ENCODE measurements at regions not wholly inside any gene's neighbourhood (a gene's known extent, or its start where the extent isn't known, plus 50 kb on each side); places are given as distances from the start of the nearest gene placed in this dataset.

DNA sequence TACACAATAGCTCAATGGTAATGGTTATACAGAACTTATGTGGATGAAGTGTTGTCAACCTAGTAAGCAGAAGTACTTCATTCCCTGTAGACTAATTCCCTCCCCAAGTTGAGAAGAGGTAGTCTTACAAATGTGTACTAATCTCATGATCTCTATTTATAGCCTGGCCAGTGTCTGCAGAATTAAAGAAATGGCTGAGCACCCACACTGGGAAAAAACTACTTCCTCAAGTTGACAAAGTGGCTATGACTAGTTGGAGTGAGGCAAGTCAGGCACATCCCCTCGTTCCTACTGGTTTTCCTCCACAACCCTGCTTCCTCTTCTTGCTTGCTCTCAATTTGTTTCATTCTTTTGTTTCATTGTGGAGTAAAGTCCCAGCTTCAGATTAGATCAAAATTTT, 566.7 kb upstream of the ZNF717 start:
- TF ChIP-seq, protein P1, sequence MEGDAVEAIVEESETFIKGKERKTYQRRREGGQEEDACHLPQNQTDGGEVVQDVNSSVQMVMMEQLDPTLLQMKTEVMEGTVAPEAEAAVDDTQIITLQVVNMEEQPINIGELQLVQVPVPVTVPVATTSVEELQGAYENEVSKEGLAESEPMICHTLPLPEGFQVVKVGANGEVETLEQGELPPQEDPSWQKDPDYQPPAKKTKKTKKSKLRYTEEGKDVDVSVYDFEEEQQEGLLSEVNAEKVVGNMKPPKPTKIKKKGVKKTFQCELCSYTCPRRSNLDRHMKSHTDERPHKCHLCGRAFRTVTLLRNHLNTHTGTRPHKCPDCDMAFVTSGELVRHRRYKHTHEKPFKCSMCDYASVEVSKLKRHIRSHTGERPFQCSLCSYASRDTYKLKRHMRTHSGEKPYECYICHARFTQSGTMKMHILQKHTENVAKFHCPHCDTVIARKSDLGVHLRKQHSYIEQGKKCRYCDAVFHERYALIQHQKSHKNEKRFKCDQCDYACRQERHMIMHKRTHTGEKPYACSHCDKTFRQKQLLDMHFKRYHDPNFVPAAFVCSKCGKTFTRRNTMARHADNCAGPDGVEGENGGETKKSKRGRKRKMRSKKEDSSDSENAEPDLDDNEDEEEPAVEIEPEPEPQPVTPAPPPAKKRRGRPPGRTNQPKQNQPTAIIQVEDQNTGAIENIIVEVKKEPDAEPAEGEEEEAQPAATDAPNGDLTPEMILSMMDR (IDR thresholded peaks at IDR 0.05; ENCODE audit: extremely low read depth, missing control alignments): no peak
- no peak for DNase-seq (ENCODE audit: low spot score)

DNA sequence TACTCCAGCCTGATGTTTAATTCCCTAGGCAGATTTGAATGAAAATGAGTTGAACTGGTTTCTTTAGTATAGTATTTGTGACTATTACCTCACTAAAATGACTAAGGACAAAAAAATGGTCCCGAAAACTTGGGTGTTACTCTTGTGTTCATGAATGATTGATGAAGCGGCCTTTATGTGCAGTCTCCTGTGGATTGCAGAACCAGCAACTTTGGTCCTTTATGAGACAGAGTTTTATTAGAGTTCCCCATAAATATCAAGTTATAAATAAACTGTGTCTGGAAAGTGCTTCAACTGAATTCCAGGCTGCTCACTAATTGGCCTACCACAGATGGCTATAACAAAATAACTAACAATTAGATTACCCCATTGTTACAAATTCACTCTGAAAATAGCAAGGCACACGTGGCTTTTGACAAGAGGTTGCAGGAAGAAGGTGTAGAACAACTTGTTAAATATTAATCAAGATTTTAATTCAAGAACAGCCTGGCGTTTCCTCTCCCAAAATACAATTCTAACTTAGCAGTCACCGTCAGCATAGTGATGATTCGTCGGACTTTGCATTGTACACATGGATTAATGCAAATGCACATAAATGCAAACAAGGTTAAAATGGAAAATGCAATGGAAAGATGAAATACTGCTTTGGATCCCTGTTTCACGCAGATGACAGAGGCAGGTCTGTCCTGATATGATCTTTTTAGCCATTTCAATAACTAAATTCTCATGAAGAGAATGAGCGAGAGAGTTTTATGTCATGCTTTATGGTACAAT, 567.3 kb upstream of the ZNF717 start:
- no peak for DNase-seq (ENCODE audit: low spot score)
- TF ChIP-seq, protein P1 (IDR thresholded peaks at IDR 0.05; ENCODE audit: extremely low read depth, missing control alignments): no peak

DNA sequence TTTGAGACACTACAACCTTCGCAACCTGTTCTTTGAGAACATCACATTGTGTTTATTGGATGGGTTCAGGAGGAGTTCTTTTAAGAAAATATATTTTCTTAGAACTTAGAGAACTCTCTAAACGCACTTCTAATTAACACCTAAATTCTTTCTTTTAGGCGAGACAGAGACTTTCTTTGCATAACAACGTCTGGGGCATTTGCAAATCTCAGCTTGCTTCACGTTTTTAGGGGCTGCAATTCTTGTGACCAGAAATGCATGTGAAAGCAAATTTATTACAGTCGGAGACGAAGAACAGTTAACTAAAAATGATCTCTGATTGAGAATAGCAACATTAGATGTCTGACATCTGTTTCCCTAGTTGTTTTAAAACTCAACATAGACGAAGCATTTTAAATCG, 568.3 kb upstream of the ZNF717 start:
- TF ChIP-seq, protein P1 (IDR thresholded peaks at IDR 0.05; ENCODE audit: extremely low read depth, missing control alignments): no peak
- no peak for DNase-seq (ENCODE audit: low spot score)

DNA sequence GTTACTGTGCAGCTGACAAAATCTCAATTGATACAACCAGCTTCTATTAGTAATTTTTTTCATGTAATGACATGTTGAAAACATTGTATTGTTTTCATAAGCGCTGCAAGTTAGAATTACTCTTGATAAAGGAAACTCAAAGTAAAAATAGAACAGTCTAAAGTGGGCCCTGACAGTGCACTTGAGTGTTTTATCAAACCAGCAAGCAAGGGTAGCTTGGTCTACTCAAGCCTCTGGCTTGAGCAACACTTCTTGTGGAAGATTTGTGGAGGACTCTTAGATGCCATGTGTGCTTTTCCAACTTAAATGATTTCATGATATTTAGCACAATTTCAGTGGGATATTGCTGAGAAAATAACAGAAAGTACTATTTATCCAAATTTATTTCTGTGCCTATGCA, 575.7 kb upstream of the ZNF717 start:
- TF ChIP-seq, protein P1 (IDR thresholded peaks at IDR 0.05; ENCODE audit: extremely low read depth, missing control alignments): no peak
- no peak for DNase-seq (ENCODE audit: low spot score)

DNA sequence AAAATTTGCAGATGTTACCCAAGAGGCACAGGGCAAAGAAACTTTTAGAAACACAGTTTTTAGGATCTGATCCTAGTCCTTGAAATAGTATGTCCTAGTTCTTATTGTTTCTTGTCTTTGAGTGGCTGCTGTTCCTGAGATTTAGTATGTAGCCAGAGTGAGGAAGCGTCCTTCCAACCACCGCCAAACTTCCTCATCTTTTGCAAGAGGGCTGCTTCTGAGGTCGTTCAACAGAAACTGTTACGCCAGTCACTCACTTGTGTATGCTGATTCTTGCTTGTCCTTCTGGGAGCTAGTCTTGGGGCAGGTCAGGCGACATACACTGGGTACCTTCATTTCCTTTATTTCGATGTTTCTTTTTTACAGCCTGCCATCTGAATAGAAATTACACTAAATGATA, 577.3 kb upstream of the ZNF717 start:
- TF ChIP-seq, protein P1 (IDR thresholded peaks at IDR 0.05; ENCODE audit: extremely low read depth, missing control alignments): no peak
- DNase-seq (ENCODE audit: low spot score): no peak

DNA sequence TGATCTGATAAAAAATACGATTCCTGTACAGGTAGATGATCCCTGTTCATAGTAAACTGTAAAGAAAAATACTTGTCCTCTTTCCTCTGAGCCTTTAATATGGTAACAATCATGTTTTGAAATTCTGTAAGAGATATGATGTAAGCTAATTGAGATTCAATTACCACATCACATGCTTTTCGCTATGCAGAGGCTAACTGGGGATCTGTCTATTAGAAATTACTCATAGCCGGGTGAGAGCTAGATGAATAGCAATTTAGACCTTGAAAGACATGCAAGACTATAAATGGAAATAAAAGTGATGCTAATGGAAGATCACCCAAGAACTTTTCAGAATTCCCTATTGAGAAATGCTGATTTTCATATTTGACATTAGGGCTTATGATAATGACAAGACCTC, 579.9 kb upstream of the ZNF717 start:
- TF ChIP-seq, protein P1 (IDR thresholded peaks at IDR 0.05; ENCODE audit: extremely low read depth, missing control alignments): no peak
- no peak for DNase-seq (ENCODE audit: low spot score)

DNA sequence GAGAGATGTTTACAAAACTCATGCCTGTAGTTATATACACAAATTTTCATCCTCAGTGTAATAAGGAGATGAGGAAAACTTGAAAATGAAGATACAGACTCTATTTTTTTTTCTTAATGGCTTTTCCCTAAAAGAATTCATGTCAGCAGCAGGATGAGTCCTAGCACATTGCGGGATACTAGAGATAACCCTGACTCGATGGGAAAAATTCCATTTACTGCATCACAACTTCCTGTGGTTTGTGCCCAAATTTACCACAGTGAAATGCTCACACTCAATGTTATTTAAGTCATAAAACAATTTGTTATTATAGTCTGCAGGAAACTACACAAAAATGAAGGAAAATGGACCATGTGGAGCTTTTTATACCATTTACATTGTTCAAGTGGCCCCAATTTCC, 581.9 kb upstream of the ZNF717 start:
- no peak for DNase-seq (ENCODE audit: low spot score)
- TF ChIP-seq, protein P1 (IDR thresholded peaks at IDR 0.05; ENCODE audit: extremely low read depth, missing control alignments): no peak

Data from GM20000 (cell line).